Activated CD4-positive, alpha-beta T cell treated with anti-CD3 and anti-CD28 coated beads, Interleukin-2, amount 50 U/mL, for 16 hours (primary cell): ENCODE measurements at regions not wholly inside any gene's neighbourhood (a gene's known extent, or its start where the extent isn't known, plus 50 kb on each side); places are given as distances from the start of the nearest gene placed in this dataset.

ENCODE experiments used
- DNase-seq: peaks from one replicate; pipeline ENCODE4 v3.0.0-alpha.2; 2020

DNA sequence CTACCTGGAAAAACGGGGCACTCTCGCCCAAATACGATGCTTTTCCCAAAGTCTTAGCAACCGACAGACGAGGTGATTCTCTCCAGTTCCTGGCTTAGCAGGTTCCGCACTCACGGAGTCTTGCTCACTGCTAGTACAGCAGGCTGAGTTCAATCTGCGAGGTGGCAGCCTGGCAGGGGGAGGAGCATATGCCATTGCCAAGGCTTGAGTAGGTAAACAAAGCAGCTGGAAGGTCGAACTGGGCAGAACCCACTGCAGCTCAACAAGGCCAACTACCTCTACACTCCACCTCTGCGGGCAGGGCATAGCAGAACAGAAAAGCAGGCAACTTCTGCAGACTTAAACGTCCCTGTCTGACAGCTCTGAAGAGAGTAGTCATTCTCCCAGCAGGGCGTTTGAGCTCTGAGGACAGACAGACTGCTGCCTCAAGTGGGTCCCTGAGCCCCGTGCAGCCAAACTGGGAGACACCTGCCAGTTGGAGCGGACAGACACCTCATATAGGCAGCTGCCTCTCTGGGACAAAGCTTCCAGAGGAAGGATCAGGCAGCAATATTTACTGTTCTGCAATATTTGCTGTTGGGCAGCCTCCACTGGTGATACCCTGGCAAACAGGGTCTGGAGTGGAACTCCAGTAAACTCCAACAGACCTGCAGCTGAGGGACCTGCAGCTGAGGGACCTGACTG lies 73.4 kb upstream of the CADM2 start:
- no peak for DNase-seq

DNA sequence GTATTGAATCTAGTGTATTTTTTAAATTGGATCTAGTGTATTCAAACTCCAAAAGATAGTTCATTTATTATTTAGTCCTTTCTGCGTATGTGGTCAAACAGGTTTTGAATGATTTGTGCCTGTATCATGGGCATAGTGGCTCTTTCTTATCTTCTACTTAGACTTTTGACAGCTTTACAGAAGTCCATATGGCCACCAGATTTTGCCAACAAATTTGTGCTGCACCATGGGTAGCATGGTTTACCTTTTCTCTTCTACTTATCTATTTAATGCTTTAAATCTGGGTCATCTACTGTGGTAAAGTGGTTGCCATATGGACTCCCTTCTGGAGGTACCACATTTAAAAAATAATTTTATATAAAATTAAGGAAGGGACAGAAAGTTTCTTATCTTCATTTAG lies 66.9 kb upstream of the CADM2 start:
- DNase-seq: no peak

DNA sequence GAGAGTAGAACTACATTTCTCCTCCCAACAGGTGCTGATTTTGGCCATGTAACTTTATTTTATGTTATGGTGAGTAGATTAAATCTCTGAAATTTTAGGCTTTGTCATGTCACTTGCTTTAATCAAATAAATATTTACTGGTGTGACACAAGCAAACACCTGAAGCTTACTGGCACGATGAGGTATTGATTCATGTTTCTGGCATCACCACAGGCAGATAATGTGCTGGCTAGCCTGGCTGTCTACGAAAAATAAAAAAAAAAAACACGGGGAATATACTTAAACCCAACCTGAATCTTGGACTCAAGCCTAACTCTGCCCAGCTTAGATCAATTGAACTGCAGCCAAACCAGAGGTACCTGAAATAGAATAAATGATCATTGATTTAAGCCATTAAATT lies 65.6 kb upstream of the CADM2 start:
- DNase-seq: no peak

GRCh38 chr3:84904212-84904611 lies 54.6 kb upstream of the CADM2 start:
- DNase-seq: no peak

DNA sequence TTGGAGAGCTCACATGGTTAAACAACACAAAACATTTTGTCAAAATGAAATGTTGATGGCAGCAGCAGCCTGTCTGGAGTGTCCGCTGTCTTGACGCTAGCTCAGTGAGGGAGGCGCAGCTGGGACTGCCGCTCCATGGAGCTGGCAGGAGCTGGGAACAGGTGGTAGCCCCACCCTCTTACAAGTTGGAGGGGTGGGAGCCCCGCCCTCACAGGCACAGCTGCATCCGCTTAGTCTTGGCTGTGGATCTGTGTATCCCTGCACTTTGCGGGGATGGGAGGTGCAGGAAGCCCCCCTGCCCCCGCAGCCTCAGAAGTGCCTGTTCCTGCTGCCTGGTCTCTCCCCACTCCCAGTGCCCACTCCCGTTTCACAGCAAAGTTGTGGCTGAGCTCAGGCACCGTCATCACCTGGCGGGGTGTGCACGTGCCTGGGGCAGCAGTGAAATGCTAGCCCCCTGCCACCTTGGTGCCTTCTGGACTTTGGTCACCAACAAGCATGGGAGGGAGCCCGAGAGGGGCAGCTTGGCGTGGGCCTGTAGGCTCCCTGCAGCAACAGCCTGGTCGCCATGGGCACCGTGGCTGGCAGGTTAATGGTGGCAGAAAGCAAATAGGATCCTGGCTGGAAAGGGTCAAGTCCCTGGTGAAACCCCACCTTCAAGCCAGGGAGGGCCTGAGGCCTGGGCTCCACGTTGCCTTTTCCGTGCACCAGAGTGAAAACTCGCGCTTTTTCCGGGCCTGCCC lies 53.8 kb upstream of the CADM2 start:
- DNase-seq: no peak

DNA sequence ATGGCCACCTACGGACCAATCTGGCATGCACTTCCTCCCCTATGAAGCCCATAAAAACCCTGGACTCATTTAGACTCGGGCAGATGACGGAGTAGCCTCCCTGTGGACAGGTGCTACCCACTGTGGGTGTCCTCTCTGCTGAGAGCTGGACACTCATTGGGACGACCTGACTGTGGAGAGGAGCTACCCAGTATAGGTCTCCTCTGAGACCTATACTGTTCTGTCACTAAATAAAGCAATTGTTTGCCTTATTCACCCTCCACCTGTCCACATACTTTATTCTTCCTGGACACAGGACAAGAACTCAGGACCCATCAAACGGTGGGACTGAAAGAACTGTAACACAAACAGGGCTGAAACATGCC lies 53.3 kb upstream of the CADM2 start:
- no peak for DNase-seq

- no peak for DNase-seq
These were observed 52.7 kb upstream of the CADM2 start for GRCh38 chr3:84906065-84906464.
